ENCODE measurements at regions not wholly inside any gene's neighbourhood (a gene's known extent, or its start where the extent isn't known, plus 50 kb on each side); places are given as distances from the start of the nearest gene placed in this dataset.

DNA sequence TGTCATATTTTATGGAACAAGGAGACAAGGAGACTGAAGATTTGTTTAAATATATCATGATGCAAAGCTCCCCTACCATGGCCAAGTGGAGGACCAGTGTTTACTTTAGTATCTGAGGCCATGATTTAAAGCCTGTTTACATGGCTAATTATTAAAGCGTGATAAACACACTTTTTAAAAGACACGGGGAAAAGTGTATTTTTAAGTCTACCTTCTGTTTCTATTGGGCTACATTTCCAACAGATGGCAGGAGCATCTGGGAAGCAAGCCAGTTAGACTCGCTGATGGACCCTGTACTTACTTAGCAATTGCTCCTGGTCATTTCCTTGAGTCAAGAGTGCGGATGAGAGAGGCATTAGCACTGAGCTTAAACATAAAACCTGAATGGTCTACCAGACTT lies 480.3 kb upstream of the SEMA6A start:
- TF ChIP-seq CTCF (IDR thresholded peaks at IDR 0.05; ENCODE audit: extremely low read depth in 1 of 2, insufficient read depth in 1 of 2, low read depth in 1 of 2, low read length in 2 of 2) (no peak), EZH2 (IDR thresholded peaks at IDR 0.05; ENCODE audit: borderline replicate concordance, low read depth, low read length, severe bottlenecking) (no peak), GATA2 (IDR thresholded peaks at IDR 0.05; ENCODE audit: insufficient read depth, insufficient read length, low read depth, low read length) (no peak), JUN (IDR thresholded peaks at IDR 0.05; ENCODE audit: borderline replicate concordance, insufficient read depth, insufficient read length, low read depth) (no peak), POLR2AphosphoS5 (IDR thresholded peaks at IDR 0.05; ENCODE audit: insufficient read depth, low read depth, low read length) (no peak), FOS (IDR thresholded peaks at IDR 0.05; ENCODE audit: borderline replicate concordance, insufficient read depth, low read length) (no peak), POLR2A (IDR thresholded peaks at IDR 0.05; ENCODE audit: low read depth, low read length) (no peak), MAX (IDR thresholded peaks at IDR 0.05; ENCODE audit: insufficient read depth, insufficient read length) (no peak), MYC (IDR thresholded peaks at IDR 0.05; ENCODE audit: low read depth, low read length) (no peak)
